ENCODE measurements at regions not wholly inside any gene's neighbourhood (a gene's known extent, or its start where the extent isn't known, plus 50 kb on each side); places are given as distances from the start of the nearest gene placed in this dataset.

DNA sequence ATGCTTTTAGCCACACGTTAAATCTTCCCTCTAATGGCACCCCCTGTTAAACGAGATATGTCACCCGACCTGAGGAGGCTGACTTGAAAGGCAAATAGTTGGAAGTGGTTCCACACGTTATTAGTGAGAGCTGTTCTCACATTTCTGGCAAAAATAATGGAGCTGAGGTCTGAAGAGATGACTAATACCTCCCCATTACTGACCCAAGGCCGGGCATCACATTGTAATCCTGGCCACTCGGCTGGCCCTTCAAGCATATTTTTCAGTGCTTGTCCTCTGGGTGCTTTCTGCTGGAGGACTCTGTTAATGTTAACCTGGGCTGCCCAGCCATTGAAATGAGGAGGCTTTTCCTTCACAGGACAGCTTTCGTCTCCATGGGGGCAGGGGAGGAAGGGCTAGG lies 260.0 kb upstream of the CADM1 start:
- H3K4me1 ChIP-seq: no peaks in the 10 kb centered on the region
- no peak overlapping the region for H3K4me3 ChIP-seq
- no peaks in the 10 kb centered on the region for H3K27me3 ChIP-seq
- no peak overlapping the region for H3K27ac ChIP-seq
- H3K9me3 ChIP-seq: peaks cover 0 to 4% (median 0%) of the 10 kb centered on the region in 4 donors
- H3K36me3 ChIP-seq: no peaks in the 10 kb centered on the region
- TF ChIP-seq CTCF (IDR thresholded peaks at IDR 0.05): no peak
- TF ChIP-seq POLR2A (IDR thresholded peaks at IDR 0.05): no peak
- DNase-seq: no peak

- no peak overlapping the region for H3K27ac ChIP-seq
- H3K4me3 ChIP-seq: no peak overlapping the region
- peaks cover 0 to 4% (median 0%) of the 10 kb centered on the region in 4 donors for H3K9me3 ChIP-seq
- TF ChIP-seq CTCF (IDR thresholded peaks at IDR 0.05): no peak
- no peak for TF ChIP-seq POLR2A (IDR thresholded peaks at IDR 0.05)
- no peaks in the 10 kb centered on the region for H3K36me3 ChIP-seq
- no peaks in the 10 kb centered on the region for H3K4me1 ChIP-seq
- H3K27me3 ChIP-seq: no peaks in the 10 kb centered on the region
- DNase-seq: no peak
Observed at GRCh38 chr11:115761817-115762216, 257.6 kb upstream of the CADM1 start.

DNA sequence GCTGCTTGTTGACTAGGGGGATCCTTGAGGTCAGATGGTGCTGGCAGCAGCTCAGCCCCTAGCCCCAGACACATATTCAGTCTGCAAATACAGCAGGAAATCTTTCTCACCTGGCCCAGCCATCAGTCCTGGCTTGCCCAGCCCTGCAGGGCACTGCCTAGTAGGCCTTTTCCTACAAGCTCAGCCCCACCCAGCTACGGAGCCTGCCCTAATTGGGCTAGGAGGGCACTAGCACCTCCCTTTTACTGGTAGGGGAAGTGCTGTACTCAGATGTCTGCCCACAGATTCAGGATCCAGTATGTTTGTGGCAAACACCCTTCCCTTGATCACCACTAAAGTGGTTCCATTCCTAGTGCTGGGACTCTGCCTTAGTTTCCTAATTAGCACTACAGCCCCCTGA lies 257.1 kb upstream of the CADM1 start:
- Histone ChIP-seq H3K27ac (no peak overlapping the region), H3K27me3 (no peaks in the 10 kb centered on the region), H3K9me3 (peaks cover 0 to 4% (median 0%) of the 10 kb centered on the region in 4 donors), H3K4me3 (no peak overlapping the region), H3K4me1 (no peaks in the 10 kb centered on the region), H3K36me3 (no peaks in the 10 kb centered on the region)
- no peak for DNase-seq
- TF ChIP-seq CTCF (IDR thresholded peaks at IDR 0.05) (no peak), POLR2A (IDR thresholded peaks at IDR 0.05) (no peak)

DNA sequence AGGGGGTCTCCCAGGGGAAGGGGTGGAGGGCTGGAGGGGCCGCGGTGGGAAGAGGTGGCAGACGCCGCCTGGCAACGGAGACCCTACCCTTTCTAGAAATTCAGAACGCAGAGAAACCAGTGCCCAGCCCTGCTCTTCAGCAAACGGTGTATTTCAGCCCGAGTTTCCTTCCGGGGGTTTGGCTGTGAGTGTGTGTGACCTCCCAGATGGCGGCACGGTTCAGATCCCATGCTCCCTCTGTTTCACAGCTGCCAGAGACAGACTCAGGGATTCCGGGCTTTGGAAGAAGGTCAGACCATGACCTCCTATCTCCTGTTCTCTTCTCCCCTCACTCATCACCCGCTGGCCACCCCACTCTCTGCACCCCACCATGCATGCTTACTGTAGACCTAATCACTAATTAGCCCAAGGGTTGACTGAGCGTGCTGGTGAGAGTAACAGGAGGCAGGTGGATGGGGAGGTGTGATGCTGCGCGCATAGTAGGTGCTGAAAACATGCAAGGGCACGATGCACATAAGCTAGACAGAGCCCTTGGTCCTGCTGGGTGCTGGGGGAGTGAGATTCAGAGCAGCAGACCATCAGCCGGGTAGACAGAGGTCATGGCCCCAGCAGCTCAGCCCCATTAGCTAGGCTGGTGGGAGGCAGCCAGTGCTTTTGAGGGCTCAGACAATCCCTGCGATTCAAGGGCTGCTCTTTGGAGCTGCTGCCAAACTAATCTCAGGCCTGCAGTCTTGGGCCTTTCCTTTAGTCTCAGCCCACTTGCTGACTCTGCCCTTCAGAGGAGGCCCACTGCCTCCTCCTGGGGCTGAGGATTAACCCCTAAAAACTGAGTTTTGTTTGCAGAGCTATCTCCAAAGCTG lies 256.5 kb upstream of the CADM1 start:
- no peak for DNase-seq
- Histone ChIP-seq H3K27me3 (no peaks in the 10 kb centered on the region), H3K9me3 (peaks cover 0 to 4% (median 0%) of the 10 kb centered on the region in 4 donors), H3K36me3 (no peaks in the 10 kb centered on the region), H3K4me1 (no peaks in the 10 kb centered on the region), H3K27ac (peak overlapping the region in 3 of 4 donors; percentile 38 to 60 (median 51)), H3K4me3 (peak overlapping the region; percentile 35 to 58 (median 46))
- no peak for TF ChIP-seq POLR2A (IDR thresholded peaks at IDR 0.05)
- no peak for TF ChIP-seq CTCF (IDR thresholded peaks at IDR 0.05)

DNA sequence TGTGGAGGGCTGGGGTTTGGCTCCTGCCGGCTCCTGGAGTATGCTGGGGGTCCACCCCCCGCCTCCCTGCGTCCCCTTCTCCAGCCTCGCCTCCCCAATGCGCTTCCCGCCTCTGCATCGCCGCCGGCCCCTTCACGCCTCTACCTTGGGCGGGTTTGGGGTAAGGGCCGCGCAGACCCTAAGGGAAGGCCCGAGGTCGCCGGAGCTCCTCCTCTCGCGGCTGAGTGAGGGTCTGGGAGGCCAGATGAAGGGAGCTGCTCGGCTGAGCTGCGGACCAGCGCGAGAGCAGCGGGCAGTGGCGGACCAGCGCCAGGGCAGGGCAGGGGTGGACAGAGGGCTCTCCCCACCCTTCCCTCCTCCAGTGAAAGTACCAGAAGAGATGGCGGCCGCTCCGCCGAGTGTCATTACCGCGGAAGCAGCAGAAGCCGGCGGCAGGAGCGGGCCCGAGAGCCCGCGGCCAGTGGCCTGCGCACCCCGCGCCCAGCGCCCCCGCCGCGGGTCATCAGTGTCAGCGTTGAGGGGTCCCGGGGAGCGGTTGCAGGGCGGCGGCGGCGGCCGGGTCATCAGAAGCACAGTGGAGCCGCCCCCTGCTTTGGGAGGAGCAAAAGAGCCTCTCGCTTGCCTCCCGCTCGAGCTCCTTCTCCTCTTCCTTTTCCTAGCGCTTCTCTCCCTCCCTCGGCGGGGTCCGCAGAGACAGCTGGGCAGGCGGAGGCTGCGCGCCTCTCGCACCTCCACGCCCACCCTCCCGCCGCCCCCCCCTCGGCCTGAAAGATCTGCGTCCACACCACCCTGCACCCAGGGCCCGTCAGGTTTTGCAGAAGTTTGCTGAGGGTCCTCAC lies 255.6 kb upstream of the CADM1 start:
- H3K9me3 ChIP-seq: peaks cover 0 to 4% (median 0%) of the 10 kb centered on the region in 4 donors
- no peaks in the 10 kb centered on the region for H3K27me3 ChIP-seq
- H3K27ac ChIP-seq: peak overlapping the region in 3 of 4 donors; percentile 38 to 60 (median 51)
- no peak for DNase-seq
- H3K36me3 ChIP-seq: no peaks in the 10 kb centered on the region
- H3K4me3 ChIP-seq: peak overlapping the region; percentile 35 to 58 (median 46)
- TF ChIP-seq POLR2A (IDR thresholded peaks at IDR 0.05) (no peak), CTCF (IDR thresholded peaks at IDR 0.05) (no peak)
- no peaks in the 10 kb centered on the region for H3K4me1 ChIP-seq
